Naive thymus-derived CD8-positive, alpha-beta T cell (primary cell): ENCODE measurements at regions not wholly inside any gene's neighbourhood (a gene's known extent, or its start where the extent isn't known, plus 50 kb on each side); places are given as distances from the start of the nearest gene placed in this dataset.

Experiments used
- ATAC-seq, 2 donors: fragments of 150-1000 bp; cut with Tn5 transposase in 1 of 2; sonication (Bioruptor Pico), chemical (Tn5 transposase) in 1 of 2; 1 replicate in 1 of 2; 2 replicates in 1 of 2; pipeline ENCODE4 v1.10.0; 2021; ENCODE audit warnings: mild to moderate bottlenecking in 2 of 2, moderate library complexity in 2 of 2
- POLR2A ChIA-PET: fragments of 350-600 bp; sonication (Branson Sonifier 250); formaldehyde crosslinking; loops from one replicate; lab custom pipeline; 2021; ENCODE audit warnings: antibody characterized with exemption; lab: Charles Lee
- DNase-seq, 10 donors: peaks; one replicate each; pipeline versions ENCODE4 v3.0.0 to v3.0.0-alpha.2; 2020 to 2022
- H3K27ac Mint-ChIP-seq, 10 donors: one replicate each; pipeline ENCODE4 v1.8.0; 2020 to 2022; ENCODE audit warnings: mild to moderate bottlenecking in 10 of 10, mixed read lengths in 10 of 10, moderate library complexity in 4 of 10, inconsistent platforms in 1 of 10
- H3K27me3 Mint-ChIP-seq, 5 donors: one replicate each; pipeline ENCODE4 v1.8.0; 2021 to 2022; ENCODE audit warnings: mixed read lengths in 5 of 5
- H3K36me3 Mint-ChIP-seq, 3 donors: one replicate each; pipeline ENCODE4 v1.8.0; 2020 to 2022; ENCODE audit warnings: mixed read lengths in 3 of 3, mild to moderate bottlenecking in 2 of 3, inconsistent platforms in 1 of 3
- H3K4me1 Mint-ChIP-seq, 4 donors: one replicate each; pipeline ENCODE4 v1.8.0; 2021 to 2022; ENCODE audit warnings: mixed read lengths in 4 of 4
- H3K4me3 Mint-ChIP-seq, 10 donors: one replicate each; pipeline ENCODE4 v1.8.0; 2020 to 2022; ENCODE audit warnings: mild to moderate bottlenecking in 10 of 10, mixed read lengths in 10 of 10, moderate library complexity in 6 of 10, inconsistent platforms in 1 of 10
- H3K9me3 Mint-ChIP-seq, 9 donors: one replicate each; pipeline ENCODE4 v1.8.0; 2020 to 2022; ENCODE audit warnings: mixed read lengths in 9 of 9, mild to moderate bottlenecking in 3 of 9, inconsistent platforms in 1 of 9, moderate library complexity in 1 of 9

- H3K4me3 Mint-ChIP-seq, result no peak overlapping the region
- ATAC-seq, result no peak
Observed at GRCh38 chr13:92974905-92975429, 251.6 kb upstream of the GPC6 start.

GRCh38 chr13:92976657-92977056 is 249.9 kb upstream of the GPC6 start:
- POLR2A ChIA-PET, result no interaction called here
- Mint-ChIP-seq H3K4me3 (no peak overlapping the region), H3K9me3 (peaks cover 0 to 13% (median 0%) of the 10 kb centered on the region in 9 donors), H3K27me3 (peaks cover 0 to 1% (median 0%) of the 10 kb centered on the region in 5 donors), H3K36me3 (no peaks in the 10 kb centered on the region), H3K27ac (no peak overlapping the region), H3K4me1 (no peaks in the 10 kb centered on the region)
- DNase-seq (no peak), ATAC-seq (no peak)

More at GRCh38 chr13:92974905-92975429, 251.6 kb upstream of the GPC6 start:
- DNase-seq, result no peak
- Mint-ChIP-seq H3K27me3 (peaks cover 0 to 1% (median 0%) of the 10 kb centered on the region in 5 donors), H3K9me3 (peaks cover 0 to 13% (median 0%) of the 10 kb centered on the region in 9 donors), H3K36me3 (no peaks in the 10 kb centered on the region), H3K4me1 (no peaks in the 10 kb centered on the region), H3K27ac (no peak overlapping the region)
- POLR2A ChIA-PET, result no interaction called here

DNA sequence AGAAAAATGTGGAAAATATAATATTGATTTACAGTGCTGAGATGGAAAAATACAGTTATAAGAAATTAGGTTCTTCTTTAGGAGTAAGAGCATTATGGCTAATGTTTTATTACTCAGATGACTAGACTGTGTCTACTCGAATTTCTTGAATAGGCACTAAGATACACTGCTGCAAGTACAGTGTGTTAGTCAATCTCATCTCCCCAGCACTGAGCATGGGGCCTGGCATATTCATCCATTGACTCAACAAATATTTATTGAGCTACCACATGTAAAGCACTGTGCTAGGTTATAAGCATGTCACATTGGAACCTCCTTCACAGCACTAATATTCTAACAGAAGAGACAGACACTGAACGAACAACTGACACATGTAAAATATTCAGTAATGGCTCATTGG is 242.5 kb upstream of the GPC6 start:
- POLR2A ChIA-PET, result no interaction called here
- Mint-ChIP-seq H3K36me3 (no peaks in the 10 kb centered on the region), H3K4me3 (no peak overlapping the region), H3K9me3 (peaks cover 0 to 18% (median 4%) of the 10 kb centered on the region in 9 donors), H3K27ac (no peak overlapping the region), H3K27me3 (no peaks in the 10 kb centered on the region), H3K4me1 (no peaks in the 10 kb centered on the region)
- ATAC-seq, result no peak
- no peak for DNase-seq

DNA sequence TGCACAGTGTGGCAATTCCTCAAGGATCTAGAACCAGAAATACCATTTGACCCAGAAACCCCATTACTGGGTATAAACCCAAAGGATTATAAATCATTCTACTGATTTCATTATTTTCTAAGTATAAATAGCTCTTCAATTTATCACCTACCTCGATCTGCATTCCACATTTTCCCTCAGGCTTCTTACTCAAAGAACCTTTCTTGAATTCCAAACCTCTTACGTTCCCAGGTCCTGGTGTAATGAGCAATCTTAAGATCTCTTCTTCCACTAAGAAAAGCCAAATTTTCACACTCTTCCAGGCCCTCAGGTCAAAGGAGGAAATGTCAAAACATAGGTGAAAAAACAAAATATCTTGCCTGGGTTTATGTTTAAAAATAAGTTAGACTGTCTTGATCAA is 237.3 kb upstream of the GPC6 start:
- POLR2A ChIA-PET, result no interaction called here
- no peaks in the 10 kb centered on the region for H3K27me3 Mint-ChIP-seq
- no peaks in the 10 kb centered on the region for H3K4me1 Mint-ChIP-seq
- H3K4me3 Mint-ChIP-seq, result no peak overlapping the region
- DNase-seq, result no peak
- no peak overlapping the region for H3K27ac Mint-ChIP-seq
- H3K9me3 Mint-ChIP-seq, result peaks cover 0 to 25% (median 5%) of the 10 kb centered on the region in 9 donors
- H3K36me3 Mint-ChIP-seq, result peaks cover 0 to 5% (median 0%) of the 10 kb centered on the region in 3 donors
- no peak for ATAC-seq

DNA sequence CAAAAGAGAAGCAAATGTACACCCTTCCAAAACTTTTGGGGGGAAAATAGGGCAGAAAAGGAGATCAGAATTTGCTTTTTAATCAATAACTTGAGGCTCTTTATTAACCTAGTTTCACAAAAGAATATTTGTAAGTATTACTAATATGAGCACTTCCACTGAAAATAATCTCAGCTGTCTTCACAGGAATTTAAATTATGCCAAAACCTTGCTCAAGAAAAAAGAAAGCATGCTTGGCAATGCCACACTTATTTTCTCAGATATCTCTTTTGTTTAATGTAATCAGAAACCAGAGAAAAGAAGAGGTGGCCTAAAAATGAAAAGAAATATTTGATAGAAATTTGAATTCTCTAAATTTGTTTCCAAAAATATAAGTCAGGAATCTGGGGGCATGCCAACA is 234.9 kb upstream of the GPC6 start:
- H3K9me3 Mint-ChIP-seq, result peaks cover 2 to 27% (median 11%) of the 10 kb centered on the region in 9 donors
- DNase-seq (no peak), ATAC-seq (no peak)
- H3K36me3 Mint-ChIP-seq, result peaks cover 0 to 5% (median 0%) of the 10 kb centered on the region in 3 donors
- no peaks in the 10 kb centered on the region for H3K27me3 Mint-ChIP-seq
- no peak overlapping the region for H3K27ac Mint-ChIP-seq
- H3K4me3 Mint-ChIP-seq, result no peak overlapping the region
- H3K4me1 Mint-ChIP-seq, result no peaks in the 10 kb centered on the region
- POLR2A ChIA-PET, result no interaction called here

DNA sequence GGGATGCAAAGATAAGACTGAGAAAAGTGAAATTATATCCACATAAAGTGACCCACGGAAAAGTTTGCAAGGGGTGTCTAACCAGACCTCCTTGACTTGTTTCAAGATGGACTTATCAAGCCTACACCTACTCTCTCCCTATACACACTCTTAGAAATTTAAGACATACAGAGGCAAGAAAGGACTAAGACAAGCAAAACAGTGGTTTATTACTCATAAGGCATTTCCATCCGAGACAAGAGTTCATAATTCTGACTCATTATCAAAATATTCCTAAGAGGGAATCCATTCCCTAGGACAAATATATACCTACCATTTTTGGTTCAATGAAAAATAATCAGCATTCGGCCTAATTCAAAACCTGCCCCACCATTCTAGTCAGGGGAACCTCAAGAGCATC is 232.6 kb upstream of the GPC6 start:
- H3K4me3 Mint-ChIP-seq, result no peak overlapping the region
- ATAC-seq, result no peak
- H3K36me3 Mint-ChIP-seq, result peaks cover 0 to 5% (median 0%) of the 10 kb centered on the region in 3 donors
- no peaks in the 10 kb centered on the region for H3K27me3 Mint-ChIP-seq
- peaks cover 0 to 30% (median 7%) of the 10 kb centered on the region in 9 donors for H3K9me3 Mint-ChIP-seq
- H3K27ac Mint-ChIP-seq, result no peak overlapping the region
- POLR2A ChIA-PET, result no interaction called here
- no peak for DNase-seq
- H3K4me1 Mint-ChIP-seq, result no peaks in the 10 kb centered on the region

DNA sequence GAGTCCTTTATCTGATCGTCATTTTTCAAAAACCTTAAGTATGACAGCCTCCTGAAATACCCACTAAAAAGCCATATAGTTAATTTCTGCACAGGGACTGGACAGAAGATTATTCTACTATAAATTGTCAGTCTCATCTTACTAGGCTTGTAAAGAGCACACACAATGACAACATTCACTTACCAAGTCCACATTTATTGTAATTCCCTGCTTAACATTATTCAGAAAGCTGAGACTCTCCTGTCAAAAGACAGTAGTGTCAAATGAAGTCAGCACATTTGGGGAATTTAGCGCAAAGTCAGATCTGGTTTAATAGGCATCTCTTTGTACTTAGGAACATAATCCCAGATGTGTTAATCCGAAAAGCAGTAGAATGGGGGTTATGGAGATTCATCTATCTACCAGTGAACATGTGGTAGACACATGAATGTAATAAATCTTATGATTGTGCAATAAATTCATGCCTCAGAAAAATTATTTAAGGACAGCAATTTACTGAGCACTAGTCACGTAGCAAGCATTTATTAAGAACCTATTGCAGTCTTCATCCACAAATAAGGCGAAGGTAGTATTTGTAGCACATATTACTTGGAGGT is 224.6 kb upstream of the GPC6 start:
- Mint-ChIP-seq H3K9me3 (peaks cover 3 to 22% (median 10%) of the 10 kb centered on the region in 9 donors), H3K27me3 (no peaks in the 10 kb centered on the region), H3K36me3 (no peaks in the 10 kb centered on the region), H3K4me1 (no peaks in the 10 kb centered on the region), H3K27ac (no peak overlapping the region), H3K4me3 (no peak overlapping the region)
- ATAC-seq (no peak), DNase-seq (no peak)
- POLR2A ChIA-PET, result no interaction called here

- H3K9me3 Mint-ChIP-seq, result peaks cover 6 to 31% (median 23%) of the 10 kb centered on the region in 9 donors
Observed at GRCh38 chr13:93003531-93003930, 223.1 kb upstream of the GPC6 start.

GRCh38 chr13:93004919-93005318 is 221.7 kb upstream of the GPC6 start:
- peaks cover 0 to 4% (median 0%) of the 10 kb centered on the region in 3 donors for H3K36me3 Mint-ChIP-seq
- H3K9me3 Mint-ChIP-seq, result peaks cover 6 to 40% (median 23%) of the 10 kb centered on the region in 9 donors
- H3K4me1 Mint-ChIP-seq, result no peaks in the 10 kb centered on the region
- no peak overlapping the region for H3K27ac Mint-ChIP-seq
- ATAC-seq (no peak), DNase-seq (no peak)
- H3K27me3 Mint-ChIP-seq, result no peaks in the 10 kb centered on the region
- no peak overlapping the region for H3K4me3 Mint-ChIP-seq
- POLR2A ChIA-PET, result no interaction called here

More at GRCh38 chr13:93003531-93003930, 223.1 kb upstream of the GPC6 start:
- Mint-ChIP-seq H3K4me1 (no peaks in the 10 kb centered on the region), H3K36me3 (peaks cover 0 to 4% (median 0%) of the 10 kb centered on the region in 3 donors), H3K27ac (no peak overlapping the region), H3K27me3 (no peaks in the 10 kb centered on the region), H3K4me3 (no peak overlapping the region)
- POLR2A ChIA-PET, result no interaction called here
- ATAC-seq, result no peak
- no peak for DNase-seq

GRCh38 chr13:93007928-93008327 is 218.7 kb upstream of the GPC6 start:
- no peak for DNase-seq
- Mint-ChIP-seq H3K27me3 (no peaks in the 10 kb centered on the region), H3K27ac (no peak overlapping the region), H3K9me3 (peaks cover 8 to 40% (median 23%) of the 10 kb centered on the region in 9 donors), H3K36me3 (peaks cover 0 to 4% (median 0%) of the 10 kb centered on the region in 3 donors), H3K4me3 (no peak overlapping the region), H3K4me1 (no peaks in the 10 kb centered on the region)
- no peak for ATAC-seq
- POLR2A ChIA-PET, result no interaction called here

- Mint-ChIP-seq H3K27me3 (no peaks in the 10 kb centered on the region), H3K4me1 (no peaks in the 10 kb centered on the region), H3K9me3 (peaks cover 18 to 66% (median 38%) of the 10 kb centered on the region in 9 donors), H3K36me3 (peaks cover 0 to 27% (median 0%) of the 10 kb centered on the region in 3 donors), H3K27ac (no peak overlapping the region), H3K4me3 (no peak overlapping the region)
- DNase-seq (no peak), ATAC-seq (no peak)
- POLR2A ChIA-PET, result no interaction called here
Observed at GRCh38 chr13:93017493-93018112, 209.0 kb upstream of the GPC6 start.

- no peaks in the 10 kb centered on the region for H3K4me1 Mint-ChIP-seq
- POLR2A ChIA-PET, result no interaction called here
- H3K27ac Mint-ChIP-seq, result no peak overlapping the region
- ATAC-seq (no peak), DNase-seq (no peak)
- no peaks in the 10 kb centered on the region for H3K36me3 Mint-ChIP-seq
- H3K9me3 Mint-ChIP-seq, result peaks cover 0 to 22% (median 4%) of the 10 kb centered on the region in 9 donors
- H3K27me3 Mint-ChIP-seq, result no peaks in the 10 kb centered on the region
- no peak overlapping the region for H3K4me3 Mint-ChIP-seq
Observed at GRCh38 chr13:93023929-93024328, 202.7 kb upstream of the GPC6 start.

GRCh38 chr13:93025984-93026383 is 200.6 kb upstream of the GPC6 start:
- Mint-ChIP-seq H3K36me3 (no peaks in the 10 kb centered on the region), H3K27me3 (no peaks in the 10 kb centered on the region), H3K4me3 (no peak overlapping the region), H3K4me1 (no peaks in the 10 kb centered on the region), H3K27ac (no peak overlapping the region), H3K9me3 (peaks cover 0 to 7% (median under 1%) of the 10 kb centered on the region in 9 donors)
- ATAC-seq, result no peak
- DNase-seq, result no peak
- POLR2A ChIA-PET, result no interaction called here
